Neuronal stem cell (in vitro differentiated cells): ENCODE measurements at regions not wholly inside any gene's neighbourhood (a gene's known extent, or its start where the extent isn't known, plus 50 kb on each side); places are given as distances from the start of the nearest gene placed in this dataset.

Experiments used
- DNase-seq: peaks from one replicate; pipeline ENCODE4 v3.0.0-alpha.2; 2013; ENCODE audit warnings: low spot score
- H2AFZ ChIP-seq: one replicate; pipeline ENCODE4 v1.6.1; 2013; ENCODE audit warnings: mild to moderate bottlenecking, low read length, inconsistent platforms
- H2AK5ac ChIP-seq: 2 replicates; pipeline ENCODE4 v1.6.1; 2013; ENCODE audit warnings: low read depth, mild to moderate bottlenecking, inconsistent platforms, low read length, moderate library complexity, mixed read lengths
- H2BK120ac ChIP-seq: 2 replicates; pipeline ENCODE4 v1.6.1; 2013; ENCODE audit warnings: low read depth, mild to moderate bottlenecking, inconsistent platforms, low read length, moderate library complexity, mixed read lengths
- H2BK12ac ChIP-seq: one replicate; pipeline ENCODE4 v1.6.1; 2013; ENCODE audit warnings: low read length, inconsistent platforms
- H2BK15ac ChIP-seq: 2 replicates; pipeline ENCODE4 v1.6.1; 2013; ENCODE audit warnings: mild to moderate bottlenecking, low read length, inconsistent platforms, mixed read lengths
- H2BK5ac ChIP-seq: one replicate; pipeline ENCODE4 v1.6.1; 2013; ENCODE audit warnings: inconsistent platforms, mild to moderate bottlenecking, low read length, moderate library complexity
- H3K14ac ChIP-seq: one replicate; pipeline ENCODE4 v1.6.1; 2013; ENCODE audit warnings: low read length, inconsistent platforms
- H3K18ac ChIP-seq: 2 replicates; pipeline ENCODE4 v1.6.1; 2013; ENCODE audit warnings: low read length, inconsistent platforms
- H3K23ac ChIP-seq: 2 replicates; pipeline ENCODE4 v1.6.1; 2013; ENCODE audit warnings: low read depth, mild to moderate bottlenecking, mixed read lengths, low read length, inconsistent platforms; ENCODE audit not compliant: poor library complexity
- H3K27ac ChIP-seq: replicated peaks from 3 replicates; pipeline ENCODE4 v1.5.1; 2013; ENCODE audit warnings: low read length, inconsistent platforms
- H3K27me3 ChIP-seq, 3 experiments: 2 replicates each; pipeline ENCODE4 v1.6.1; 2013; ENCODE audit warnings: low read length in 3 of 3, mild to moderate bottlenecking in 2 of 3, inconsistent platforms in 1 of 3, low read depth in 1 of 3, mixed read lengths in 1 of 3, moderate library complexity in 1 of 3; ENCODE audit not compliant: control insufficient read depth in 3 of 3, insufficient read depth in 3 of 3
- H3K36me3 ChIP-seq, 2 donors: replicated peaks in 1 of 2; 2 replicates each; pipeline ENCODE4 v1.6.1; 2013; ENCODE audit warnings: low read length in 2 of 2; ENCODE audit not compliant: control insufficient read depth in 2 of 2, insufficient read depth in 2 of 2
- H3K4ac ChIP-seq: 2 replicates; pipeline ENCODE4 v1.6.1; 2013; ENCODE audit warnings: inconsistent platforms, mild to moderate bottlenecking, low read length, moderate library complexity
- H3K4me1 ChIP-seq, 2 donors: 1 replicate in 1 of 2; 2 replicates in 1 of 2; pipeline ENCODE4 v1.6.1; 2013; ENCODE audit warnings: low read length in 2 of 2, low read depth in 1 of 2; ENCODE audit not compliant: control insufficient read depth in 2 of 2, insufficient read depth in 1 of 2
- H3K4me2 ChIP-seq: one replicate; pipeline ENCODE4 v1.6.1; 2013; ENCODE audit warnings: mild to moderate bottlenecking, low read length, inconsistent platforms; ENCODE audit not compliant: insufficient read depth, poor library complexity, severe bottlenecking
- H3K4me3 ChIP-seq, 2 donors: 2 replicates each; pipeline ENCODE4 v1.5.1; 2013; ENCODE audit warnings: low read length in 2 of 2, mild to moderate bottlenecking in 2 of 2, inconsistent platforms in 1 of 2, moderate library complexity in 1 of 2
- H3K79me1 ChIP-seq: one replicate; pipeline ENCODE4 v1.6.1; 2013; ENCODE audit warnings: low read depth, mild to moderate bottlenecking, inconsistent platforms, low read length, moderate library complexity
- H3K9ac ChIP-seq: one replicate; pipeline ENCODE4 v1.6.1; 2013; ENCODE audit warnings: mild to moderate bottlenecking, low read depth, low read length, inconsistent platforms; ENCODE audit not compliant: poor library complexity
- H3K9me3 ChIP-seq, 2 donors: replicated peaks in 1 of 2; 2 replicates each; pipeline versions ENCODE3 to v1.6.1; 2013; ENCODE audit warnings: low read length in 2 of 2, mild to moderate bottlenecking in 2 of 2, inconsistent platforms in 1 of 2, low read depth in 1 of 2, mixed read lengths in 1 of 2, moderate library complexity in 1 of 2; ENCODE audit not compliant: control insufficient read depth in 2 of 2, insufficient read depth in 1 of 2
- H4K8ac ChIP-seq: one replicate; pipeline ENCODE4 v1.6.1; 2013; ENCODE audit warnings: low read depth, mild to moderate bottlenecking, inconsistent platforms, low read length, moderate library complexity
- H4K91ac ChIP-seq: one replicate; pipeline ENCODE4 v1.6.1; 2013; ENCODE audit warnings: low read length, low read depth, mild to moderate bottlenecking, inconsistent platforms; ENCODE audit not compliant: poor library complexity
- WGBS, 2 donors: extraction: QIAGEN DNeasy Blood & Tissue Kit; methylation state at CpG; one replicate each; pipeline ENCODE4 v1.1.7; 2013; ENCODE audit warnings: missing lambda C conversion rate in 2 of 2, mixed read lengths in 1 of 2; ENCODE audit not compliant: insufficient read length in 2 of 2, insufficient replicate concordance in 1 of 2; ENCODE audit errors: extremely low coverage in 2 of 2; 5-methylcytosine and 5-hydroxymethylcytosine counted together

- H3K36me3 ChIP-seq, result no peaks in the 10 kb centered on the region
- H2BK12ac ChIP-seq, result no peak overlapping the region
- no peak overlapping the region for H3K14ac ChIP-seq
- DNase-seq, result no peak
- no peak overlapping the region for H3K9ac ChIP-seq
- no peak overlapping the region for H3K4ac ChIP-seq
- no peak overlapping the region for H2BK15ac ChIP-seq
- no peak overlapping the region for H3K18ac ChIP-seq
- H3K27ac ChIP-seq, result no peak overlapping the region
- H2BK5ac ChIP-seq, result no peak overlapping the region
- no peak overlapping the region for H4K91ac ChIP-seq
- no peaks in the 10 kb centered on the region for H3K27me3 ChIP-seq
- WGBS, 2 donors, result no CpG with 5 or more reads among the region's 7 CpGs
- H3K4me2 ChIP-seq, result no peak overlapping the region
- no peak overlapping the region for H2AFZ ChIP-seq
- no peaks in the 10 kb centered on the region for H3K79me1 ChIP-seq
- H2BK120ac ChIP-seq, result no peak overlapping the region
- H3K4me1 ChIP-seq, result peaks cover 0 to 7% of the 10 kb centered on the region in 2 donors
- H3K4me3 ChIP-seq, result no peak overlapping the region
- no peak overlapping the region for H3K23ac ChIP-seq
- no peak overlapping the region for H4K8ac ChIP-seq
- peaks cover 0 to 2% of the 10 kb centered on the region in 2 donors for H3K9me3 ChIP-seq
- H2AK5ac ChIP-seq, result no peak overlapping the region
Measured at GRCh38 chr5:8213701-8214240, 344.8 kb downstream of the MTRR start.

GRCh38 chr5:8216921-8217320 is 348.0 kb downstream of the MTRR start:
- Histone ChIP-seq H3K27me3 (no peaks in the 10 kb centered on the region), H3K18ac (no peak overlapping the region), H3K27ac (no peak overlapping the region), H2AFZ (no peak overlapping the region), H2AK5ac (peak overlapping the region; percentile 84), H3K4me2 (no peak overlapping the region), H4K8ac (no peak overlapping the region), H2BK120ac (no peak overlapping the region), H4K91ac (peak overlapping the region; percentile 30), H2BK15ac (no peak overlapping the region), H2BK12ac (no peak overlapping the region), H3K23ac (no peak overlapping the region), H3K9me3 (no peaks in the 10 kb centered on the region), H2BK5ac (peak overlapping the region; percentile 75), H3K4me3 (no peak overlapping the region), H3K36me3 (no peaks in the 10 kb centered on the region), H3K4me1 (peaks cover 0 to 7% of the 10 kb centered on the region in 2 donors), H3K79me1 (no peaks in the 10 kb centered on the region), H3K4ac (no peak overlapping the region), H3K14ac (no peak overlapping the region), H3K9ac (no peak overlapping the region)
- no peak for DNase-seq
- no CpG with 5 or more reads among the region's 20 CpGs for WGBS, 2 donors

- H3K36me3 ChIP-seq, result no peaks in the 10 kb centered on the region
- H3K79me1 ChIP-seq, result no peaks in the 10 kb centered on the region
- H3K4me3 ChIP-seq, result no peak overlapping the region
- no peak overlapping the region for H2BK5ac ChIP-seq
- H3K4me1 ChIP-seq, result no peaks in the 10 kb centered on the region
- no peak overlapping the region for H3K27ac ChIP-seq
- no peaks in the 10 kb centered on the region for H3K9me3 ChIP-seq
- H3K18ac ChIP-seq, result no peak overlapping the region
- no peak overlapping the region for H4K91ac ChIP-seq
- no peak overlapping the region for H3K4ac ChIP-seq
- H2BK120ac ChIP-seq, result no peak overlapping the region
- H3K23ac ChIP-seq, result no peak overlapping the region
- no CpG with 5 or more reads among the region's 3 CpGs for WGBS, 2 donors
- no peak overlapping the region for H2AFZ ChIP-seq
- H2AK5ac ChIP-seq, result no peak overlapping the region
- H3K27me3 ChIP-seq, result no peaks in the 10 kb centered on the region
- no peak for DNase-seq
- no peak overlapping the region for H3K4me2 ChIP-seq
- no peak overlapping the region for H4K8ac ChIP-seq
- no peak overlapping the region for H3K9ac ChIP-seq
- no peak overlapping the region for H2BK12ac ChIP-seq
- no peak overlapping the region for H3K14ac ChIP-seq
- no peak overlapping the region for H2BK15ac ChIP-seq
Measured at GRCh38 chr5:8226148-8226547, 357.2 kb downstream of the MTRR start.

- no peaks in the 10 kb centered on the region for H3K36me3 ChIP-seq
- no peak overlapping the region for H3K9ac ChIP-seq
- no peak overlapping the region for H3K27ac ChIP-seq
- no peak overlapping the region for H3K4ac ChIP-seq
- no CpG with 5 or more reads among the region's 8 CpGs for WGBS, 2 donors
- no peak overlapping the region for H3K14ac ChIP-seq
- H3K9me3 ChIP-seq, result no peaks in the 10 kb centered on the region
- no peaks in the 10 kb centered on the region for H3K27me3 ChIP-seq
- no peak overlapping the region for H2AFZ ChIP-seq
- H3K4me3 ChIP-seq, result no peak overlapping the region
- no peaks in the 10 kb centered on the region for H3K79me1 ChIP-seq
- H2BK15ac ChIP-seq, result no peak overlapping the region
- DNase-seq, result no peak
- H2AK5ac ChIP-seq, result no peak overlapping the region
- no peak overlapping the region for H3K23ac ChIP-seq
- H2BK120ac ChIP-seq, result no peak overlapping the region
- no peak overlapping the region for H2BK12ac ChIP-seq
- H3K4me1 ChIP-seq, result no peaks in the 10 kb centered on the region
- H4K91ac ChIP-seq, result no peak overlapping the region
- no peak overlapping the region for H4K8ac ChIP-seq
- no peak overlapping the region for H3K18ac ChIP-seq
- no peak overlapping the region for H2BK5ac ChIP-seq
- H3K4me2 ChIP-seq, result no peak overlapping the region
Measured at GRCh38 chr5:8227112-8227511, 358.2 kb downstream of the MTRR start.
